Stimulated activated CD8-positive, alpha-beta memory T cell treated with anti-CD3 and anti-CD28 coated beads, Interleukin-4, amount 100 ng/mL, for 48 hours (primary cell): ENCODE measurements at regions not wholly inside any gene's neighbourhood (a gene's known extent, or its start where the extent isn't known, plus 50 kb on each side); places are given as distances from the start of the nearest gene placed in this dataset.
"Not testable (repeated sequence)": the region's sequence is repeated elsewhere in the genome, so short reads cannot be mapped to it uniquely, and the experiment has no call there.

ENCODE experiments used
- DNase-seq: peaks from one replicate; pipeline ENCODE4 v3.0.0-alpha.2; 2020

DNA sequence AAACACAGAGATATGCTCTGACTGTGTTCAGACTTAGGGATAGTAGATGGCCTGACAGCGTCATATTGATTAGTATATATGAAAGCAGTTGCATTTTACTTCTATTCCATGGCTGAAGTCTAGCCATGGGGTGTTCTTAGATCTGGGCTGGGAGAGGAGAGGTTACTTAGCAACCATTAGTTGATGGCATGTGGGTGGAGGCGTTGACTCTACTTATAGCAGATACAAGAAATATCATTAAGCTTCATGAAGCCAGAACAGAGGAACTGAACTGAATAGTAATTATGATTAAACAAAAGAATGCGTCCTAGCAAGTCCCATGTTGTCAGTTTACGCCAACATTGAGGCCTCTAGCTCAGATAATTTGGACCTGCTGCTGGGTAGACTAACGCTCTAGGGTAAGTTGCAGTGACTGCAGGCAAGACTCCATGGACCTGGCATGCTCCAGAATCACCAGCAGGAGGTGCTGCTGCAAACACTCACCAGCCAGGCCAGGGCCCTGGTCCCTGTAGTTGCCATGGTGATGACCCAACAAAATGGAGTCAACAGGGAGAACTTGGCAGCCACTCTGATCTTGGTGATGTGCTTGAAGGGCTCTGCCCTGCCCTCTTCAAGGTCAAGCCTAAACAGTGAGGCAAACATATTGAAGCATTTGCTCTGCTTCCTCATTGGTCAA, 477.3 kb downstream of the PREX1 start:
- DNase-seq = no peak

DNA sequence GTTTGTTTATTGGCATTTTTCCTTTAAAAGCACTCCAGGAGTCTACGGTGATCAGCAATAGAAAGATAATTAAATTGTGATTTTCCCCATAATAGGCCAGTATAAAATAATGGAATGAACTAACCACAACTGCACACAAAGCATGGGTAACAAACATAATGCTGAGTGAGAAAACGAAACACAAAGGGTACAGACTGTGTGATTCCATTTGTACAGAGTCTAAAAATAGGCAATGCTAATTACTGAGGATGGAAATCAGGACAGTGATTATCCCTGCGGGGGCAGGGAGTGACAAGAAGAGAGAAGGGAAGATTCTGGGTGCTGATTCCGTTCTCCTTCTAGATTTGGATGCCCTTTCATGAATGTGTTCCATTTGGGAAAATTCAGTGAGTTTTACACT, 478.1 kb downstream of the PREX1 start:
- no peak for DNase-seq

DNA sequence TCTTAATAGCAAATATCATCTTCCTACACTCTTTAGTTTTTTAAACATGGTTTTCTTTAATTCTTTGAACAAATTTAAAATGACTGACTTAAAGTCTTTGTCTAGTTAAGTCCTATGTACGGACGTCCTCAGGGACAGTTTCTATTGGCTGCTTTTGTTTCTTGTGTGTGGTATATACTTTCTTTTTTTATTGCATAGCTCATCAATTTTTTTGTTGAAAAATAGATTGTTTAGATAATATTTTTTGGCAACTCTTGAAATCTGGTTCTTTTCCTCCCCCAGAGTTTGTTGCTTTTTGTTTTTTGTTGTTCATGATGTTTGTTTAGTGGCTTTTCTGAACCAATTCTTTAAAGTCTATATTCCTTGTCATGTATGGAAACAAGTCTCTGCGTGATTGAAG, 479.8 kb downstream of the PREX1 start:
- no peak for DNase-seq

DNA sequence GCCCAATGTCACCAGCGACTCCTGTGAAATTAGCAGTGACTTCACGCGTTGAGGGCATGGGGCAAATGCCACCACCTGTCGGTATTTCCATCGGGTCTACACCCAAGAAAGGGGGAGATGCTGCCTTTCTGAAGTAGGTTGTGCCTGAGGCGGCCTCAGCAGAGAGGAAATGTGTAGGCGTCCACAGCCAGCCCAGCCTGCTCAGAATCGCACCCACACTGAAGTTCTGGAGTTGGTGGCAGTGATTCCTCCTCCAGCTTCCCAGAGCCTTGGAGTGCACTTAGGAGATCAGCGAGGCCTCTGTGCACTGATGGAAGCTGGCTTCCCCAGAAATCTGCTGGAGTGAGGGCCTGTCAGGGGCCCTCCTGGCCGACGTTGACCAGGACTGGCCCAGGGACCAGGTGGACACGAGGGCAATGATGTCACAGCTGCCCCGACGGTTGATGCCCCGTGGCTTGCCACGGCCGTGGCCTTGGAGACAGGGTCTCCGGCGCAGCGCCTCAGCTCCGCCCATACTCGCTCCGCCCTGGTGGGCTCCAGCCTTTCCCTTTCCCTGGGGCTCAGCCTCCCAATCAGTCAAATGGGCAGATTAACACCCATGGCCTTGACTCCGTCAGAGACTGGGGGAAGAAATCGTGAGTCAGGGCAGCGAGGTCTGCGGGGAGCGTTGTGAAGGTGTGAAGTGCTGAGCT, 484.8 kb downstream of the PREX1 start:
- no peak for DNase-seq

DNA sequence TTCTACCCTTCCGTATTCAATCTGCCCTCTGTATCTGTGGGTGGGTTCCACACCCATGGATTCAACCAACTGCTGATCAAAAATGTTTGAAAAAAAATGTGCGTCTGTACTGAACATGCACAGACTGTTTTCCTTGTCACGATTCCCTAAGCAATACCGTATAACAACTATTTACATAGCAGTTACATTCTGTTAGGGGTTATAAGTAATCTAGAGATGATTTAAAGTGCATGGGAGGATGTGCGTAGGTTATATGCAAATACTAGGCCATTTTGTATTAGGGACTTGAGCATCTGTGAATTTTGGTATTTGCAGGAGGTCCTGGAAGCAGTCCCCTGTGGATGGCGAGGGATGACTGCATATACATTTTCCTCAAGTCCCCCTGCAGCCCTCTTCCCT, 486.9 kb downstream of the PREX1 start:
- DNase-seq = no peak

DNA sequence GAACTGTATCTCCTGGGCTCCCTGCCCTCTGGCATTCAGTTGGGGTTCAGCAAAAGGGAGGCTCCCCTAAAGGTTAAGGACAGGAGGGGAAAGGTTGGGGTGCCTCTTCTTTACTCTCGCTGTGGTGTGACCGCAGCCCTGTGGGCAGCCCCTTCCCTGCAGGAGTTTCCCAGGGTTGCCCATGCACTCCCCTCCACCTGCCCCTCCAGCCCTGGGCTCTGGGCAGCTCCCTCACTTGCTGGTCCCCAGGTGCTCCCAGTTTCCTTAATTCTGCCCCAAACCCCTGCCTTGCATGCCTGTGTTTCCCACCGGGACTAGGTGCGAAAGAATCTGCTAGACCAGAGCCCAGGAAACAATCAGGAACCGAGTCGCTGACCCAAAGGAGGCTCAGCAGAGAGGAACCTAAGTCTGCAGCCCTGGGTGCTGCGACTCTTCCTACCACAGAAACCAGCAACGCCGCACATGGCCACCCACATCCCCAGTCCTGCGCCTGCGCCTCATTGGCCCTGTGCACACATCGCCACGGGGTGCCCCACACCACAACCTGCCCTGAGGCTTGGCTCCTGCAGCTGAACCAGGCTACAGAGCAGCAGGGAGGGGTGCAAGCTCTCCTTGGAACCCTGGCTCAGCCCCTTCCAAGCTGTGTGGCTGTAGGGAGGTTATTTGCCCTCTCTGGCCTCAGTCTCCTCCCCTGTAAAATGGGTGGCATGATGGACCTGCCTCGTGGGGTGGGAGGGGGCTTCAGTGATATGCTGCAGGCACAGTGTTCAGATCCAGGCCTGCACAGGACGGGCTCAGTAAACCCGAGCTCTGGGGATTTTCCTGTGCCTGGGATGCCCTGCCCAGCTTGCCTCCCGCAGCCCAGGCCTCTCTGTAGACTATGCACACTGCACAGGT, 487.6 kb downstream of the PREX1 start:
- DNase-seq = no peak

DNA sequence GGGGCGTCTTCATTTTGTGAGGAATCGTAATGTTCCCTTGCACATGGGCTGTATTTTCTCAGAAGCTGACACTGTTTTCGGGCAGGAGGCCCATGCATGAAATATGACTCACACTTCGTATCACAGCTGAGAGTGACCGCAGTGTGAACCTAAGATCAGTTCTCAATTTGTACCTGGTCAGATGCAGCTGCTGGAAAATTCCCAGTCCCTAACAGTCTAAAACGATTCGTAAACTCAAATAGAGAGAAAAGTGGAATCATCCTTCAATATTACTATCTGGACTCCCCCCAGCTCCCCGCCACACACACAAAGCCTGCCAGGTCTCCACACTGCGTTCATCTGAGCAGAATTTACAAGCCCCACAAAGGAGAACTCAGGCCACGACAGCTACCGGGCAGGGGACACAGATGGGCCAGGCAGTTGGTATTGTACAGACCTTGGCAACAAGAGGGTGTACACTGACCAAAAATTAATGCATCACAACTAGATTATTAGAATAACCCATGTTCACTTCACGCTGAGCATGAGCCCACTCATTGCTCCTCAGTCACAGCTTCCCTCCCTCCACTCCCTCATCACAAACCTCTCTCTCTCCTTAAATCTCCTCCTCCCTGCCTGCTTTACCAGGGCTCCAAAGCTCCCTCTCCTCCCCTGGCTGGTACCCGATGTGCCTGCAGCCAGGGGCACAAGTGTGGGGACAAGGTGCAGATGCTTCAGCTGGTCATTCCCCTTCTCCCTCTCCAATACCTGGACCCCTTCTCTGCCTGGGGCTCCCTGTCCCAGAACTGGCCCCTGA, 488.4 kb downstream of the PREX1 start:
- no peak for DNase-seq

DNA sequence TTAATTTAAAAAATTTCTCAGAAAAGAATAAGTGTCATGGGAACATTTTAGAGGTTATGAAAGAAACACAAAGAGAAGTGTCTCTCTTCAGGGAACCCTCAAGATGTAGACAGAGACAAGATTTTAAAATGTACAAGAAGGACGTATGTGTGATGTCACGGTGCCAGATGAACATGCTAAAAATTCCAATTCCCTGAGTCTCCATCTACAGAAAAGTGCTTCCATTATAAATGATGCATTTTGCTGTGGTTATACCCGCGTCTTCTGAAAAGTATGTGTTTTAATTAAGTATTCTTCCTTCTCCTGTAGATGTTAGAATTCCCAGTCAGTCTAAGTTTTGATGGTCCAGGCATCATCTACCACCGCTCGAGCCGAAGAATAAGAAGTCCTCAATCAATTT, 489.1 kb downstream of the PREX1 start:
- no peak for DNase-seq

DNA sequence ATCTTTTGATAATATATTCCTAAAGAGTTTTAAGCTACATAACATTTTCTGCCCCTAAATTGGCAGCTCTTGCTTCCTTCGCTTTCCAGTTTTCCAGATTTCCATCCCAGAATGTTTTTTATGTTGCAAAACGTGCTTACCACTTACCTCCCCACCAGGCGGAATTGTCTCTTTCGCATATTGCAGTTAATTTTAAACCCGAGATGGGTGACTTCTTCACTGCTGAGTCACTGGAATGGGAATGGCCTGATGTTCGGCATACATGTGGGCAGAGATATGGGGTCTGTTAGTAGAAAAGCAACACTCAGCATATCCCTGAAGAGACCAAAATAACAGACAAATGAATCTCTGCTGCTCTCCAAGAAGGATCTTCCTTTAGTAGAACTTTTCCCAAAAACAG, 491.2 kb downstream of the PREX1 start:
- DNase-seq = no peak

DNA sequence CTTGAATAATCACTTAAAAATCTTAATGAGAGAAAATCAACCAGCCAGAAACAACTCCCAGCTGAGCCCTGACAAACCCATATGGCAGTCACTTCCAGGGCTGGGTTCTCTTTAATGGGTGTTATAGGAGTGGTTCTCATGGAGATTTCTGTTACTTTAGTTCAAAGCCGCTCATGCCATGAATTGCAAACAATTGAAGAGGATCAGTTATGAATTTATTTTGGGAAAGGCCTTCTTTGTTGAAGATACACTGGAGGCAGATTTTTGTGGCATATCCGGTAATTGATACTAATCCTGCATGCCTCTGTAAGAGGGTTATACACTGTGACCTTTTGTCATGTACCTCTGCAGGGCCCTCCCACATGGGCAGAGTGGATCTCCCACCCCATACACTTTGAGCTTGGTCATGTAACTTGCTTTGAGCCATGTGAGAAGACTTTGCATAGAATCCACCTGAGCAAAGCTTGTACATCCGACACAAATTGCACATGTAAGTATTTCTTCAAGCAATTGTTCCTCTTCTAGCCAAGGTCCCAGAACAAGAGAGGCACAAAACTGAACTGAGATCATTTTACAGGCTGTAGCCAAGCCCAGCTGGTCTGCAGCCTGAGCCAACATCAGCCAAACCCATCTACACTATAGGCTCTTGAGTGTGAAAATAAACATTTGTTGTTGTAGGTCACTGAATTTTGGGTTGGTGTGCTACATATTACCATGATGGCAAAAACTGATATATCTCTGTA, 492.3 kb downstream of the PREX1 start:
- DNase-seq = no peak

DNA sequence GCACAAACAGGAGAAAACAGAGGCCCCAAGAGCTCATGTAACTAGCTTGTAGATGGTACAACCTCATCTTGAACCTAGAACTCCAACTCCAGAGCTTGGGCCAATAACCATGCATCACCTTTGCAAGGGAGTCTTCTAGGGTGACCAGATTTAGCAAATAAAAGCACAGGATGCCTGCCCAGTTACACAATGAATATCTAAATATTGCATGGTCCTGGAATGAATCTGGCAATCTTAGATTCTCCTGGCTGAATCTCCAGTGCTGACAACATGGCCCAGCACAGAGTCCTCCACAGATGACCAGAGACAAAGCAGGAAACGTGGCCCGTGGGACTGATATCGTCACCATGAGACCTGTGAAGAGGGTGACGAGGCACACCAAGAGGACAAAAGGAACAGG, 494.1 kb downstream of the PREX1 start:
- DNase-seq = no peak

DNA sequence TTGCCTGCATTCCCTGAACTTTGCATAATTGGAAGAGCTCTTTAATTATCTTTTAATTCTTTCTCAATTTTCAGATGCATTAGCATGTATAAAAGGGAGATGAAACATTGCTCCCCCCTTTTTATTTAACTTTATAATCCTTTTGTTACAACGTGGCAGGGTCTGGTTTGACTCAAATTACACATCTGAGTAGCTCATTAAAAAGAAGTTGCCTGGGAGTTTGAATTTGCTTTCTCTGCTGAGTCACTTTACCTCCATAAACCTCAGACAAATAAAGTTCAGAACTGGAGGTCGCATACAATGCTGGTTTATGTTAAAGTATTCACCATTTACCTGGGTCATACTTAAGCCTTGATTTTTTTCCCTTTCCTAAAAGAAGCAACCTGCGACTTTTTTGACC, 495.2 kb downstream of the PREX1 start:
- DNase-seq = no peak

DNA sequence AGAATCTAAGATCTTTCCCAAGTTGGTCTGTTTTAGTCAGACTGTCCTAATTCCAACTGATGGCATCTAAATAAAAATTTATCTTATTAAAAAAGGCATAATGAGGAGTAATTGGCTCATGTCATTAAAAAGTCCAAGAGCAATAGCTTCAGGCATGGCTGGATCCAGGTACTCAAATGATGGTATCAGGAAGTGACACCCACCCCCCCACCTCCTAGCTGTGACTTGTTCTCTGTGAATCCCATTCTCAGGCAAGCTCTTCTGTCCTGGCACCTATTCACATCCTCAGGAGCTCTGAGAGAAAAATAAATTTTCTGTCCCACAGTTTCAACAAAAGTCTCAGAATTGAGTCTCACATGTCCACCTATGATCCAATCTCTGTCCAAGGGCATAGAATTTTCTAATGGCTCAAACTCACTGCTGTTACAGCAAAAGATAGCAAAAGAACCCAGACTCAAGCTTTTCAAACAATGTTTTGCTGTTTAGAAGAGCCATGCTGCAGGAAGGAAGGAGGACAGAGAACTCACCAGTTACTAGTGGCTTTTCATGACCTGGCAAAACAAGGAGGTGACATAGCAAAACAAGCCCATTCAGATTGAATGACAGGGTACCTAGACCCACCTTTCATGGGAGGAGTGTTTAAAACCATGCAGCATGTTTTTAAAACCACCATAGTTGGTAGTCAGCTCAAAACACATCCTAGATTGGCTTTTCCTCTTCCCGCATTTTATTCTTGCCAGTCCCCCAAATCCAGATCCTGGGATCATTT, 496.1 kb downstream of the PREX1 start:
- no peak for DNase-seq

DNA sequence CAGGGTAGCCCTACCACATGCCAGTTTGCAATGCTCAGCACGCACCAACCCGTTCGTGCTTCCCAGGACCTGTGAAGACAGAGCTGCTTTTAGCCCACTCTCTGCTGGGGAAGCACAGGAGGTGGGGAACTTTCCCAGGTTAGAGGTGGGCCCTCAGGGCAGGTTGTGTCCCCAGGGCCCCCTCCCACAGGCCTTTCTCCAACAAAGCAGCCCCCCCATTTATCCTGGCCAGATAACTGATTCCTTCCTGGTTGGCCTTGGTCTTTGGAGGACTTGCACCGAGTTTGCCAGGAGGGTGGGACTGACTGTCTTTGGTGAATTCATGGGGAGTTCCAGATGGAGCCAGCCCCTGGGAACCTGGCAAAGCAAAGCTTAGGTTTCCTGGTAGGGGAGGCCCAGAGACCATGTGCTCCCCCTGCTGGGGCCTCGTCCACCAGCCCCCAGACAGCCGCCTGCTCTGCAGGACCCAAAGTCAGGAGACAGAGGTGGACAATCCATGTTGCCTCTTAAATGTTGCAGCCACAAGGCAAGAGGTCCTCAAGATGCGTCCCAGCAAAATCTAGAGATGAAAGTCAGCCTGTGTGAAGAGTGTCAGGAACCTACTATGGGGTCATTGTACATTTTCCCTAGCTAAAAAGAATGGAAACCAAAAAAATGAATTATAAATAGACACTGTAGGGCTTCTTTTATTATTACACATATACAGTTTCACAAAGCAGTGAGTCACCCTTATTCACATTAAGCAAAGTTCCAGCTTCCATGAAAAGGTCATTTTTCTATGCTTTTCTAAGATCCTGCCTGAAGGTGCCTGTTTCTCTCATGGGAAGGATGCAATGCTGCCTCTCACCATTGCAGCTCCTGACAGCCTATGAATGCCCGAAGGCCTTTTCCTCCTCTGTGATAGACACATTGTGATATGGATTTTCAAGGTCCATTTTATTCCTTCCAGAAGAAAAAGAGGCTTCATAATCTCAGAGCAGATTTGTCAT, 497.8 kb downstream of the PREX1 start:
- no peak for DNase-seq

DNA sequence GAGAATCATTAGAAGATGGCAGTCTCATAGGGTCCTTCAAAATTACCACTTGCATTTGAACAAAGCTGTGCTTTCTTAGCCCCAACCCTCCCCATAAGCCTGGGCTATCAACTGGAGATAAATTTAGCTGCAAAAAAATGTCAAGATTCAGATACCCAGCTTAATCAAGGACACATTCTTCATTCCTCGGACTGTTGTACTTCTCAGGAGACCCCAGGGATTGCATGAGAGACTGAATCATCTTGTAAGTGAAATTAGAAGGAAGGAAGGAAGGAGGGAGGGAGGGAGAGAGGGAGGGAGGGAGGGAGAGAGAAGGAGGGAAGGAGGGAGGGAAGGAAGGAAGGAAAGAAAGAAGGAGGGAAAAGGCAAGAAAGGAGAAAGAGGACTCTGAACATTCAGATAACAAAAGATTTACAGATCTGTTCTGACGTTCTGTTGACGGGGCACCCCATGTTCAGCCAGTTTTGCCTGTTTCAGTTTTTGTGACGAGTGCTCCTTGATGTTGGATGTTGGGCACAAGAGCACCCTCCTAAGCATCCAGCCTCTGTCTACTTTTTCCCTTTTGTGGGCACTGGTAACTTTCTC, 498.7 kb downstream of the PREX1 start:
- DNase-seq = no peak

DNA sequence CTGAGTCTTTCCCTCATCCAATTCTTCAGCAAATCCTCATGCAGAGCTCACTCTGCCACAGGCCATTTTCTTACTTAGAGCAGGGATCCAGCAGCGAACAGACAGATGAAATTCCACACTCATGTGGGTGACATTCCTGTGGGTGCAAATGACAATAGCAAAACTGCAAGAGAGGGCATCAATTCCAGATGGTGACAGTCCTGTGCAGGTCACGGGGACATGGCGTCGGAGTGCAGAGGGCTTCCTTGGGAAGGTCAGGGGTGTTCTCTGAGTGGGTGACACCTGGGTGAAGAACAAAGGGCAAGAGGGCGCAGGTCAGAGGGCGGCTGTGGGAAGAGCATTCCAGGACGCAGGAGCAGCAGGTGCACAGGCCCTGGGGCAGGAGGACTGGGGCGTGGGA, 500.0 kb downstream of the PREX1 start:
- DNase-seq = not testable (repeated sequence)

DNA sequence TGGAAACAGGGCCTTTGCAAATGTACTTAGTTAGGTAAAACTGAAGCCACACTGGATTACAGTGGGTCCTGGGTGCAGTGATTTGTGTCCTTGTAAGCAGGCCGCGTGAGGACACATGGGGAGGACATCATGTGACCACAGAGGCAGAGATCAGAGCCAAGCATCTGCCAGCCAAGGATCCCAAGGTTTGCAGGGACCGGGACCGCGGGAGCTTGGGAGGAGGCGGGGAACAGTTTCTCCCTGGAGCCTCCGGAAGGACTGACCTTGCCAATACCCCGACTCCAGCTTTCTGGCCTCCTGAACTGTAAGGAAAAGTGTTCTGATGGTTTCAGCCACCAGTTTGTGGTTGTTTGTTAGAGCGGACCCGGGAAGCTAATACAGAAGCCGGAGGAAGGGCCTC, 500.9 kb downstream of the PREX1 start:
- no peak for DNase-seq

DNA sequence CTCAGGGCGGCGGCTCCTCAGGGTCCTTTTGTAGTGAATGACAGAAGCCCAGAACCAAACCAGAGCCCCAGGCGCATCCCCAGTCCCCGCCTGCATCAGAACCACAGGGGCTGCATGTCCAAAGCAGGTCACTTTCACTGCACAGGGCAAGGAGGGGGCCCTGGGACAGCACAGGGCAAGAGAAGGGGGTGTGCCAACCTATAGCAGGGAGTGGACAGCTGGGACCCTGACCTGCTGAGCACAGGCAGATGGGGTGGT, 501.4 kb downstream of the PREX1 start:
- no peak for DNase-seq

DNA sequence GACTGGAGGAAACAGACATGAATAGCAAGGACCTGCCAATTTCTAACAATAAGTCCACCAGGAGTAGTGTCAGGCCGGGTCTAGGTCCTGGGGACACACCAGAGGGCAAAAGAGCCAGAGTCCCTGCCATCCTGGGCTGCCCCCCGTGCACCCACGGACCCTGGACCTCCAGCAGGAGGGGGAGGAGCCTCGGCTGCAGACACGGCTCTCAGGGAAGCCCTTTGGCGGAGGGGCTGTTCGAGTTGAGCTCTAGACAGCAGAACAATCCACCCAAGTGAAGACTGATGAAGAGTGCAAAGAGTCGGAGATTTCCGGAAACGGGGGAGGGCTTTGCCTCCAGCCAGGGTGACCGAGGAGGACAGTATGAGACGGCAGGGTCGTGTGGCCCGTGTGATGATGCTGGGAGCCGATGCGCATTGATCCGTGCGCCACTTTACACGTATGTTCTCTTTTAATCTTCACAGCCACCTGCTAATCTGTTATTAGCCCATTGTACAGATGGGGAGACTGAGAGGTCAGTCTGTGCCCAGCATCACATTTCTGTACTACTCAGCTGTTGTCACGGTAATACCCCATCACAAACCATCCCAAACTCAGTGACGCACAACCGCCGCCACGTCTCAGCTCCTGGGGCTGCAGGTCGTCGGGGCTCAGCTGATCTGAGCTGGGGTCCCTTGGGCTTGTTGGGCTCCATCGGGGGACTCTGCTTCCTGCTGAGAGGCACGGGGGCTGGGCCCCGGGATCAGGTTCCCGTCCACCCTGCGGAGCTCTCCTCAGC, 502.0 kb downstream of the PREX1 start:
- DNase-seq = no peak
